ENCODE measurements at regions not wholly inside any gene's neighbourhood (a gene's known extent, or its start where the extent isn't known, plus 50 kb on each side); places are given as distances from the start of the nearest gene placed in this dataset.

- Histone ChIP-seq H3K36me3 (ENCODE audit: insufficient read depth, low read length) (no peaks in the 10 kb centered on the region), H3K9me3 (ENCODE audit: low read depth, low read length) (no peaks in the 10 kb centered on the region), H3K27ac (no peak overlapping the region), H3K4me3 (no peak overlapping the region), H3K9ac (ENCODE audit: insufficient read length) (no peak overlapping the region)
- TF ChIP-seq POLR2AphosphoS5 (IDR thresholded peaks at IDR 0.05; ENCODE audit: borderline replicate concordance, low read depth, low read length): no peak
- TF ChIP-seq FOXP2 (optimal IDR thresholded peaks at IDR 0.05; ENCODE audit: control extremely low read depth, extremely low read length, insufficient read depth): no peak
- TF ChIP-seq EZH2 (IDR thresholded peaks at IDR 0.05): no peak
- DNase-seq (ENCODE audit: low read depth, low spot score): no peak
These were observed 693.1 kb upstream of the SLC10A2 start for GRCh38 chr13:103759361-103759760.

GRCh38 chr13:103758222-103758621 lies 692.0 kb upstream of the SLC10A2 start:
- no peak for DNase-seq (ENCODE audit: low read depth, low spot score)
- no peak for TF ChIP-seq POLR2AphosphoS5 (IDR thresholded peaks at IDR 0.05; ENCODE audit: borderline replicate concordance, low read depth, low read length)
- TF ChIP-seq EZH2 (IDR thresholded peaks at IDR 0.05): no peak
- no peak for TF ChIP-seq FOXP2 (optimal IDR thresholded peaks at IDR 0.05; ENCODE audit: control extremely low read depth, extremely low read length, insufficient read depth)
- Histone ChIP-seq H3K4me3 (no peak overlapping the region), H3K36me3 (ENCODE audit: insufficient read depth, low read length) (no peaks in the 10 kb centered on the region), H3K9ac (ENCODE audit: insufficient read length) (no peak overlapping the region), H3K27ac (no peak overlapping the region), H3K9me3 (ENCODE audit: low read depth, low read length) (no peaks in the 10 kb centered on the region)

GRCh38 chr13:103757361-103757760 lies 691.1 kb upstream of the SLC10A2 start:
- TF ChIP-seq EZH2 (IDR thresholded peaks at IDR 0.05): no peak
- Histone ChIP-seq H3K36me3 (ENCODE audit: insufficient read depth, low read length) (no peaks in the 10 kb centered on the region), H3K4me3 (no peak overlapping the region), H3K27ac (no peak overlapping the region), H3K9me3 (ENCODE audit: low read depth, low read length) (no peaks in the 10 kb centered on the region), H3K9ac (ENCODE audit: insufficient read length) (no peak overlapping the region)
- DNase-seq (ENCODE audit: low read depth, low spot score): no peak

- H3K9me3 ChIP-seq (ENCODE audit: low read depth, low read length): no peaks in the 10 kb centered on the region
- TF ChIP-seq EZH2 (IDR thresholded peaks at IDR 0.05): no peak
- TF ChIP-seq FOXP2 (optimal IDR thresholded peaks at IDR 0.05; ENCODE audit: control extremely low read depth, extremely low read length, insufficient read depth): no peak
- no peak for TF ChIP-seq POLR2AphosphoS5 (IDR thresholded peaks at IDR 0.05; ENCODE audit: borderline replicate concordance, low read depth, low read length)
- no peak overlapping the region for H3K9ac ChIP-seq (ENCODE audit: insufficient read length)
- H3K4me3 ChIP-seq: no peak overlapping the region
- no peak overlapping the region for H3K27ac ChIP-seq
- DNase-seq (ENCODE audit: low read depth, low spot score): no peak
- H3K36me3 ChIP-seq (ENCODE audit: insufficient read depth, low read length): no peaks in the 10 kb centered on the region
These were observed 688.6 kb upstream of the SLC10A2 start for GRCh38 chr13:103754783-103755182.

GRCh38 chr13:103734837-103735236 lies 668.6 kb upstream of the SLC10A2 start:
- Histone ChIP-seq H3K36me3 (ENCODE audit: insufficient read depth, low read length) (no peaks in the 10 kb centered on the region), H3K9ac (ENCODE audit: insufficient read length) (no peak overlapping the region), H3K9me3 (ENCODE audit: low read depth, low read length) (no peaks in the 10 kb centered on the region), H3K27ac (no peak overlapping the region), H3K4me3 (no peak overlapping the region)
- no peak for DNase-seq (ENCODE audit: low read depth, low spot score)
- no peak for TF ChIP-seq FOXP2 (optimal IDR thresholded peaks at IDR 0.05; ENCODE audit: control extremely low read depth, extremely low read length, insufficient read depth)
- TF ChIP-seq POLR2AphosphoS5 (IDR thresholded peaks at IDR 0.05; ENCODE audit: borderline replicate concordance, low read depth, low read length): no peak
- no peak for TF ChIP-seq EZH2 (IDR thresholded peaks at IDR 0.05)

- Histone ChIP-seq H3K36me3 (ENCODE audit: insufficient read depth, low read length) (no peaks in the 10 kb centered on the region), H3K9me3 (ENCODE audit: low read depth, low read length) (no peaks in the 10 kb centered on the region), H3K27ac (no peak overlapping the region), H3K9ac (ENCODE audit: insufficient read length) (no peak overlapping the region), H3K4me3 (no peak overlapping the region)
- no peak for TF ChIP-seq EZH2 (IDR thresholded peaks at IDR 0.05)
- DNase-seq (ENCODE audit: low read depth, low spot score): no peak
These were observed 665.7 kb upstream of the SLC10A2 start for GRCh38 chr13:103731959-103732358.

- Histone ChIP-seq H3K9ac (ENCODE audit: insufficient read length) (no peak overlapping the region), H3K9me3 (ENCODE audit: low read depth, low read length) (no peaks in the 10 kb centered on the region), H3K4me3 (no peak overlapping the region), H3K27ac (no peak overlapping the region), H3K36me3 (ENCODE audit: insufficient read depth, low read length) (no peaks in the 10 kb centered on the region)
- DNase-seq (ENCODE audit: low read depth, low spot score): no peak
- TF ChIP-seq POLR2AphosphoS5 (IDR thresholded peaks at IDR 0.05; ENCODE audit: borderline replicate concordance, low read depth, low read length) (no peak), EZH2 (IDR thresholded peaks at IDR 0.05) (no peak), FOXP2 (optimal IDR thresholded peaks at IDR 0.05; ENCODE audit: control extremely low read depth, extremely low read length, insufficient read depth) (no peak)
These were observed 664.2 kb upstream of the SLC10A2 start for GRCh38 chr13:103730407-103730806.

- no peaks in the 10 kb centered on the region for H3K9me3 ChIP-seq (ENCODE audit: low read depth, low read length)
- no peak overlapping the region for H3K4me3 ChIP-seq
- H3K27ac ChIP-seq: no peak overlapping the region
- no peak overlapping the region for H3K9ac ChIP-seq (ENCODE audit: insufficient read length)
- H3K36me3 ChIP-seq (ENCODE audit: insufficient read depth, low read length): no peaks in the 10 kb centered on the region
- TF ChIP-seq POLR2AphosphoS5 (IDR thresholded peaks at IDR 0.05; ENCODE audit: borderline replicate concordance, low read depth, low read length) (no peak), EZH2 (IDR thresholded peaks at IDR 0.05) (no peak), FOXP2 (optimal IDR thresholded peaks at IDR 0.05; ENCODE audit: control extremely low read depth, extremely low read length, insufficient read depth) (no peak)
- DNase-seq (ENCODE audit: low read depth, low spot score): no peak
These were observed 660.6 kb upstream of the SLC10A2 start for GRCh38 chr13:103726808-103727207.

GRCh38 chr13:103716718-103717117 lies 650.5 kb upstream of the SLC10A2 start:
- no peak for DNase-seq (ENCODE audit: low read depth, low spot score)
- no peak overlapping the region for H3K27ac ChIP-seq
- no peak for TF ChIP-seq POLR2AphosphoS5 (IDR thresholded peaks at IDR 0.05; ENCODE audit: borderline replicate concordance, low read depth, low read length)
- TF ChIP-seq FOXP2 (optimal IDR thresholded peaks at IDR 0.05; ENCODE audit: control extremely low read depth, extremely low read length, insufficient read depth): no peak
- TF ChIP-seq EZH2 (IDR thresholded peaks at IDR 0.05): no peak
- no peak overlapping the region for H3K9ac ChIP-seq (ENCODE audit: insufficient read length)
- H3K9me3 ChIP-seq (ENCODE audit: low read depth, low read length): no peaks in the 10 kb centered on the region
- H3K36me3 ChIP-seq (ENCODE audit: insufficient read depth, low read length): no peaks in the 10 kb centered on the region
- no peak overlapping the region for H3K4me3 ChIP-seq

Measured in SK-N-MC (cell line).